HG03280 (cell line): ENCODE measurements at regions not wholly inside any gene's neighbourhood (a gene's known extent, or its start where the extent isn't known, plus 50 kb on each side); places are given as distances from the start of the nearest gene placed in this dataset.

Experiments used
- ATAC-seq: cut with Tn5 transposase; IDR thresholded peaks from one replicate; pipeline ENCODE4 v1.9.1; 2021; ENCODE audit warnings: mild to moderate bottlenecking, moderate library complexity; ENCODE audit not compliant: unreplicated experiment

GRCh38 chr7:124429923-124430322 is 335.7 kb downstream of the GPR37 start:
- ATAC-seq, result no peak

DNA sequence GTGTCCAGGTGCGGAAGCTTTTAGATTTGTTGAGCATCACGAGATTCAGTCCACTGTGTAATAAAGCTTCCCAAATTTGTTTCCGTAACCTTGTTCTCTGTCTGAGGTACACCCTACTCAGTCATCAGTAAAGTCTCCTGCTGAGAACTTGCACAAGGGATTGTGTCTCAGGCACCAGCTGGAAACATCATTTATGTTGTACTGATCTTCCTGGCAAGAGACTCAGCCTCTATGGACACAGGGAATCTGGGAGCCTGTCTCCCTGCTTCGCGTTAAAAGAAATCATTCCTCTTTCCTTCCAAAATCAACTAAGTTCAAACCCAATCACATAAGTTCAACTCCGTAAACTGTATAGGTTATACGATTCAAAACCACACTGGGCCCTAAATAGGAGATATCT is 336.8 kb downstream of the GPR37 start:
- ATAC-seq, result no peak

GRCh38 chr7:124426621-124427020 is 339.0 kb downstream of the GPR37 start:
- no peak for ATAC-seq

DNA sequence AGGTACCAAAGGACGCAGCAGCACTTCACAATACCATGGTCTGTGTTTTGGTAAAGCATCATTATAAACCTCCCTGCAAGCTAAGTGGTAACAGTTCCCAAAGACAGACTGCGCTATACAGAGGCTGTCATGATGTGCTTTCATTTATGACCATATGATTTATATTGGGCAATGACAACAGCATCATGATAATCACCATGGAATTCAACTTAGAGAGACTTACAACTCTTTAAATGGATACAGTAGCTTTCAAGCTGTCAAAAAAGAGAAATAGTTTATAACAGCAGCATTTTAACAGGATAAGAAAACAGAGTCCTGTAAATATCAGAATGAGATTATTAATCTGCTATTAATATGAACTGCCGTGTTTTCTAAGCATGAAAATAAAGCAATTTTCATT is 341.7 kb downstream of the GPR37 start:
- ATAC-seq, result no peak

DNA sequence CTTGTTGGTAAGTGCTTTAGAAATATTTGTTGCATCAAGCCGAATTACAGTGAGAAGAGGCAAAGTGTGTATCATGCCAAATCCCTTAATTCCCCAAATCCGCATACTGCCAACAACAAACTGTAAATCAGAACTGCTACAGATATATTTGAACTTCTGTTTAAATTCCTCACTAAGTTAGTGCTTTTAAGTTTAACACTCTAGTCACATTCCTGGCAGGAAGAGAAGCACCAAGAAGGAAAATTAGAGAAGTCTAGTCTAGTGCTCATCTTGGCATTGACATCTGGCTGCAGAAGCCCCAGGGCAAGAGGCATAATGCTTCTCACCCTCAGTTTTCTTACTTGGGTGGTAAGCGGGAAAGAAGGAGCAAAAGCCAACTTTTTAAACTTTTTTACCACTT is 343.5 kb downstream of the GPR37 start:
- ATAC-seq, result no peak

GRCh38 chr7:124420367-124420766 is 345.2 kb downstream of the GPR37 start:
- no peak for ATAC-seq

- ATAC-seq, result peak; percentile 63
These were observed 352.6 kb downstream of the GPR37 start for GRCh38 chr7:124413029-124413428.

- ATAC-seq, result no peak
These were observed 353.1 kb downstream of the GPR37 start for GRCh38 chr7:124412531-124412930.

DNA sequence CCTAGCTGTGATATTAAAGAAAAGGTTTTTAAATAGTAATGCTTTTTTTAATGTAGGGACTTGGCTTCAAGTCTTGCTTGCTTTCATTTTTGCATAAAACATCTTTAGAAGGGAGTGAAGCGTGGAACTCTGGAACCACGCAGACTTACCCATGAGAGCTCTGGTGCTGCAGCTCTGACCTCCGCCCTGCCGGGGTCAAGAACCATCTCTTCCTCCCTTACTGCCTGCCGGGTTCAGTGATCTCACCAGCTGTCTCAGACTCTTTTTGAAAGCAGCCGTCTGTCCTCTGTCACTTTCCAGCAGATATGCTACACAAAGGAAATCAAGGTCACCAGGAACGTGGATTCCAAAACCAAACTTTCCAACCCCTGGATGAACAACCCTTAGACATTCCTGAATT is 353.8 kb downstream of the GPR37 start:
- no peak for ATAC-seq

- ATAC-seq, result no peak
These were observed 362.0 kb downstream of the GPR37 start for GRCh38 chr7:124403587-124403986.

DNA sequence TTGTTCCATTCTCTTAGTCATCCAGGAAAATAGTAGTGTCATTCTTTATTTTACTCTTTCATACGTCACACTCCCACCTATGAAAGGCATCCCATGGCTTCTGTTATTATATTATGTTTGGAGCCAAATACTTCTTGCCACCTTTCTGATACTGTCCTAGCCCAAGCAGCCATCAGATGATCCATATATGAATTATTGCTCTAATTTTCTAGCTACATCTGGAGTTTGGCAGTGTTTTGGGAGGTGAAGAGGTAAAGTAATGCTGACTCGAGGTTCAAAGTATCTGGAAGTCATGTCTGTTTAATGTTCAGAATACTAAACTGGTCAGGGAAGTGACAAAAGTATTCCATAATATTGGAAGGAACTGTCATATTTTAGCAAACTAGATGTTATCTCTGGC is 362.5 kb downstream of the GPR37 start:
- no peak for ATAC-seq

GRCh38 chr7:124399941-124400340 is 365.7 kb downstream of the GPR37 start:
- no peak for ATAC-seq

DNA sequence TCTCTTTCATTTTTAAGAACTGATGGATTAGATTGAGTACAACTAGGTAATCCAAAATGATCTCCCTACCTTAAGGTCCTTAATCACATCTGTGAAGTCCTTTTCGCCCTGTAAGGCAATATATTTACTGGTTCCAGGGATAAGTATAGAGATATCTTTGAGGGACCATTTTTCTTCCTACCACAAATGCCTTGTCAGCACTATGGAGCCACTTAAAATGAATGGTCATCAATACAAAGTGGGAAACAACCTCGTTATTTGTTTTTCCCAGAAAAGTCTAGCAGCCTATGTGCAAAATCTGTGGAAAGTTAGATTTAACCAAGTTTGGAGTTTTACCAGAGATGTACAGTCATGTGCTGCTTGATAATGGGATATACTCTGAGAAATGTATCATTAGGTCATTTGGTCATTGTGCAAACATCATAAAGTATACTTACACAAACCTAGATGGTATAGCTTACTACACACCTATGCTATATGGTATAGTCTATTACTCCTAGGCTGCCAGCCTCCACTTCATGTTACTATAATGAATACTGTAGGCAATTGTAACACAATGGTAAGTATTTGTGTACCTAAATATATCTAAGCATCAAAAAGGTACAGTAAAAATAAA is 366.2 kb upstream of the TMEM229A start:
- no peak for ATAC-seq

GRCh38 chr7:124397134-124397533 is 364.3 kb upstream of the TMEM229A start:
- no peak for ATAC-seq

GRCh38 chr7:124390301-124390700 is 357.4 kb upstream of the TMEM229A start:
- no peak for ATAC-seq

GRCh38 chr7:124388751-124389150 is 355.9 kb upstream of the TMEM229A start:
- no peak for ATAC-seq

- ATAC-seq, result no peak
These were observed 354.2 kb upstream of the TMEM229A start for GRCh38 chr7:124387056-124387455.

DNA sequence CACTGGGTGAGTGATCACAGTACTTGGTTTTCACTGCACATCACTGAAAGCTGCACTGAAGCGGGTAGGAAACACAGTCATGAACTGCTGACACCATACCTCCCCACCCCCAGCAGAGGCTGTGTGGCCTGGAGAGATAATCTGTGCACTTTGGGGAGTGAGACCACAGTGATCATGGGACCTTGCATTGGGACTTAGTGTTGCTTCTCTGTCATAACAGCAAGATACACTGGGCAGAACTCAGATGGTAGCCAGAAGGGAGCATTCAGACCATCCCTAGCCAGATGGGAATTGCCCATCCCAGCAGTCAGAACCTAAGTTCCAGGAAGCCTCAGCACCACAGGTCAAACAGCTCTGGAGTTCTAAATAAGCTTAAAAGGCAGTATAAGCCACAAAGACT is 346.4 kb upstream of the TMEM229A start:
- ATAC-seq, result no peak

GRCh38 chr7:124376111-124376510 is 343.2 kb upstream of the TMEM229A start:
- no peak for ATAC-seq

- ATAC-seq, result no peak
These were observed 342.5 kb upstream of the TMEM229A start for GRCh38 chr7:124375391-124375790.

DNA sequence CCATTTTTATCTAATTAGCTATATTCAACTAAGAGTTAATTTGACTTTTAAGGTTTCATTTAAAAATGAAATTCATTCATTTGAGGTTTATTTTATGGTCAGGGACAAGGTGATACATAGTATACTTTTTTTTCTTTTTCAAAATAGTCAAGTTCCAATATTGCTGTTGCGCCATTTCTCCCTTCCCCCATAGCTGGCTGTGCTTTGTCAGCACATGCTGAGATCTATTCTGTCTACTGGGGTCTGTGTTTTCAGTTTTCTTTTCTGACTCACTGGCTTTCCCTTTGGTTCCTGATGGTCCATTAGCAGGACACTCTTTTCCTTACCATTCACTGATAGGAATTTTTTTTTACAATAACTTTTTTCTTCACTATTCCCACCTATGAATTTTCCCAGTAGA is 336.4 kb upstream of the TMEM229A start:
- no peak for ATAC-seq

DNA sequence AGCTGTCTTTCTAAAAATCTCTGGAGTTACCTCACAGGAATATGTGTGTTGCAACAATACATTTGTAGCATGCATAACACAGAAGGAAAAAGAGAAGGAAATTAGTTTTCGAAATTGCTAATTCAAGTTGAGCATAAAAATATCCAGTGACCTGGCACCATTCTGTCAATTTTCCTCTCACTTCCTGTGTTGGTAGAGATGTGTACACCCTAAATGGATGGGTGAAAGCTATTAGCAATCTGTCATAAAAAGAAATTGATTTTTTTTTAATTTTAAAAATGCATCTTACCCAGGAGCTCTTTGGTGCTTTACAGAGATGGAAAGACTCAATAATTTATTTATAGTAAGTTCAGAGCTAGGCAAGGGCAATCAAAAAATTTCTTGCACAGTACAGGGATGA is 333.3 kb upstream of the TMEM229A start:
- ATAC-seq, result no peak

DNA sequence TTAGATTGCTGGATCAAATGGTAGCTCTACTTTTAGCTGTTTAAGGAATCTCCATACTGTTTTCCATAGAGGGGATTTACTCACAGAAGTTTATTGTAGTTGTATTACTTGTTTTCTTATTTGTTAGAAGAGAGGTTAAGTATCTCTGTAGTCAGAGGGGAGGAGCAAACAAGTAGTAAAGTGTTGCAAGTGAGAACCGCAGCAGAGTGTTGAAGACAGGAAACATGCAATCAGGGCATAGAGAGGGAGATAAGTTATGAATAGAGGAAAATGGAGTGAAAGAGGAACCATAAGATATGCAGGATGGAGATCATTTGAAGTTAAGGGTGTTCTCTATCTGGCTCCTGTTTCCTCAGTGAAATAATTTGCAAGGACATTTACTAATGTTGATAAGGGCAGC is 331.4 kb upstream of the TMEM229A start:
- no peak for ATAC-seq
